ENCODE measurements at regions not wholly inside any gene's neighbourhood (a gene's known extent, or its start where the extent isn't known, plus 50 kb on each side); places are given as distances from the start of the nearest gene placed in this dataset.
A peak's percentile ranks its signal among the peaks of the same experiment; 100 is the strongest.

GRCh38 chr2:2672249-2672648 is 341.2 kb upstream of the MYT1L start:
- no peak for DNase-seq

- DNase-seq, result no peak
Measured at GRCh38 chr2:2671826-2672225, 340.8 kb upstream of the MYT1L start.

DNA sequence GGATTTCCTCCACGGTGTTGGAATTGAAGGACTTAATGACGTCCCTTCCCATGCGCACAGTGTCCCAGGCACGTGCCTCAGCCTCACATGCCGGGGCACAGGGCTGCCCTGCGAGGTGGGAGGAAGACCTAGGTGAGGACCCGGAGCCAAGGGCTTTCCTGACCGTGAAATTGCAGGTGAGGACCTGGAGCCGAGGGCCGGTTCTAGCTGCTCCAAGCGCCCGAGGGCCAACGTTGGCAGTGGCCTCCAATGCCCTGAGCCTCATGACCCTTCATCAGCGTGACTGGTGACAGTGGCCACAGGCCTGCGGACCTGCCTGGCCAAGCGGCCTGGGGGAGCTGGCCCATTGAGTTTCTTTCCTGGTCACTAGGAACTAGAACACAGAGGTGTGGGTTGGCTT is 338.2 kb upstream of the MYT1L start:
- no peak for DNase-seq

- DNase-seq, result no peak
Measured at GRCh38 chr2:2668681-2669265, 337.7 kb upstream of the MYT1L start.

- DNase-seq, result no peak
Measured at GRCh38 chr2:2667690-2668089, 336.6 kb upstream of the MYT1L start.

DNA sequence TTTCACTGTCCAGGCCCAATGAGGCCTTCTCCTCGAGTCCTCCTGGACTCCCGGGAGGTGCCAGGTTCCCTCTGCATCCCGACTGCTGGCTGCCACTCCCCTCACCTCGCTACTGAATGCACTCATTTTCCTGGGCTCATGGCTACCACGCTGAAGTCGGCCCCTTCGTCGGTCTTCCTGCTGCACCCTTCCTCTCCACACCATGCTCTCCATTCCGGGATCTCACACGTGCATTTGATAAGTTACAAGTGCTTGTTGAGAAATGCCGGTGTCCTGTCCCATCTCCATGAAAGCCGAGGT is 334.7 kb upstream of the MYT1L start:
- no peak for DNase-seq

- DNase-seq, result peak; percentile 35
Measured at GRCh38 chr2:2664989-2665833, 334.1 kb upstream of the MYT1L start.

DNA sequence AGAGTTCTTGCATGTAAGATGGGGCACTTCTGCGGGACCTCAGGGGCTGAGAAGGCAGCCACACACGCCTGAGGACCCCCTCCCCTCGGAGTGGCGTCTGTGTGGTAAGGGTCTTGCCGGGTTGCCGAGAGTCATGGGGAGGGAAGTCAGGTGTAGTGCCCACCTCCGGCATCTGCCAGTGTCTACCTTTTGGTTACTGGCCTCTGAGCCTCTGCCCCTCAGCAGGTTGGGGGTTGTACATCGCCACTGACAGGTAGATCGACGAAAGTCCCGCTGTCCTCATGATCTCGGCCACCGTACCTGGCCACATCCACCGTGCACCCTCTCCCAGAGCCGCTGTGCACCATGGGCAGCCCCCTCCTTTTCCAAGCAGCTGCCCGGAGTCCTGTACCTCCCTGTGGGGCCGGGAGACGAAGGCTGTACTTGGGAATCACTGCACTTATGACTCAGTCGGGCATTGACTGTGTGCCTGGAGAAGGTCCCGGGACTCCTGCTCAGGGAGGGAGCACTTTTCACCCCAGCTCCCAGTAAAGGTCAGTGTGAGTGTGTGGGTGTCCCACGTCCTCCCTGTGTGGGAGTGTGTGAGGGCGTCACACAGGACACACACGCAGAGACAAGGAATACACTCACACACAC is 332.4 kb upstream of the MYT1L start:
- DNase-seq, result no peak

DNA sequence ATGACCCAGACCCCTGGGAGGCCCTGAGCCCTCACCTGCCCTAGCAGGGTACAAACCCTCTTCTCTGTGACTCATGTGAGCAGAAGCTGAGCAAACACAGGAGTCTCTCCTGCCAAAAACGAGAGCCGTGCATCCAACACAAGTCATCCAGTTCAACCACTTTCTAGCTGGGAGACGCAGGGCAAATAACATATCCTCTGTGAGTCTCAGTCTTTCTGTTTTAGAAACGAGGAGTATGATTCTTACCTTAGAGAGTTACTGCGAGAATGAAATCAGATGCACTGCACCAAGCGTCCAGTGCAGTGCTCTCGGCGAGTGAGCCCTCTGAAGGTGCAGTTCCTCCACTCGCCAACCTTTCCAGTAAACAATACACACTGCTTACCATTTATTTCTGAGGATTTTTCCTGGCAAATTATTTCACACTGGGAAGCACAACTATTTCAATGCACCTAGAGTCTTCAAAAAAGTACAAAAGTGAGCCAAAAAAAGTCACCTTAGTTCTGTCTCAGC is 331.8 kb upstream of the MYT1L start:
- no peak for DNase-seq

DNA sequence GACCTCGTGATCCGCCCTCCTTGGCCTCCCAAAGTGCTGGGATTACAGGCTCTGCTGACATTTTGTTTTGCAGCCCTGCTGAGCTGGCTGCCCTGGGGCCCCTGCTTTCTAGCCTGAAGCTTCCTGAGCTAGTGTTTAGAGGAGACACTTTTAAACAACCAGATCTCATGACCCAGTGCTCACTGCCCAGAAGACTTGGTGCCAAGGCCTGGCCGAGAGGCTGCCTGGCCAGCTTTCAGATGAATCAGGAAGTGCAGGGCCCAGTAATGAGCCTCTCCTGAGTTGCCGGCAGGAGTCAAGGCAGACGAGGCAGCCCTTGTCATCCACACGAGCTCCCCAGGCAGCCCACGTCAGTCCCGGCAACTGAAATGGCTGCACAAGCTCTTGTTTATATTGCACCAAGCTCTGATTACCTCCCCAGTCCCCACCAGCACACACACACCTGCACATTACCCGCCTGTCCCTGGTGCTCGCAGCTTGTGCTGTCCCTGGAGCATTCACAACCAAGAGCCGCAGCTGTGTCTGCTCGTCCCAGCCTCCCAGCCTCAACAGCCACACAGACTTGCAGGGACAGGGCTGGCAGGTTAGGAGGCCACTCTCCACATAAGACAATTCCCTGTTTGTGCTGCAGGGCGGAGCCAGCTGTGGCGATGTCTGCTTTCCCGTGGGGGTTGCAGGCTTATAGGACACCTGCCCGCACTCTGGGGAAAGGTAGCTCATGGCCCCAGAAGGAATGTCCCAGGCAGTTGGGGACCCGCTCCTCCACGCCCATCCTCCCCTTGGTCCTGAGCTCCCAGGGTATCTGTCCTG is 331.2 kb upstream of the MYT1L start:
- DNase-seq, result no peak

GRCh38 chr2:2660789-2661355 is 329.8 kb upstream of the MYT1L start:
- DNase-seq, result no peak

GRCh38 chr2:2657121-2657962 is 326.3 kb upstream of the MYT1L start:
- no peak for DNase-seq

- no peak for DNase-seq
Measured at GRCh38 chr2:2656115-2657011, 325.3 kb upstream of the MYT1L start.

GRCh38 chr2:2655453-2656114 is 324.5 kb upstream of the MYT1L start:
- no peak for DNase-seq

DNA sequence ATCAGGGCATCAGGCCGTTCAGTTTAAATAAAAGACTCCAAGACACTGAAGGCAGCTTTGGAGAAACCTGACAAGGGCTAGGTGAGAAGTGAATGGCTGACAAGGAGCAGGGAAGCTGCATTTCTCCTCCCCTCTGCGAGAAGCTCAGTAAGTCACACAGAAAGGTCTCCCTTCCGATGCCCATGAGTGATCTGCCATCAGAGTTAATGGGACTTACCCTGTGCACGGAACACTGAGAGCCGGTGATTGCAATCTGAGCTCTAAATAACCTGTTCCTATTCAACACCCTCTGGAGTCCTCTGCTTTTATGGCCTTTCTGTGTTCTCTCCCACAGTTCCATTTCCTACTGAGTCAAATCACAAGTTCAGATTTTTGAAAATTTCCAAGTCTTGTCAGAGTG is 322.2 kb upstream of the MYT1L start:
- DNase-seq, result peak; percentile 52

DNA sequence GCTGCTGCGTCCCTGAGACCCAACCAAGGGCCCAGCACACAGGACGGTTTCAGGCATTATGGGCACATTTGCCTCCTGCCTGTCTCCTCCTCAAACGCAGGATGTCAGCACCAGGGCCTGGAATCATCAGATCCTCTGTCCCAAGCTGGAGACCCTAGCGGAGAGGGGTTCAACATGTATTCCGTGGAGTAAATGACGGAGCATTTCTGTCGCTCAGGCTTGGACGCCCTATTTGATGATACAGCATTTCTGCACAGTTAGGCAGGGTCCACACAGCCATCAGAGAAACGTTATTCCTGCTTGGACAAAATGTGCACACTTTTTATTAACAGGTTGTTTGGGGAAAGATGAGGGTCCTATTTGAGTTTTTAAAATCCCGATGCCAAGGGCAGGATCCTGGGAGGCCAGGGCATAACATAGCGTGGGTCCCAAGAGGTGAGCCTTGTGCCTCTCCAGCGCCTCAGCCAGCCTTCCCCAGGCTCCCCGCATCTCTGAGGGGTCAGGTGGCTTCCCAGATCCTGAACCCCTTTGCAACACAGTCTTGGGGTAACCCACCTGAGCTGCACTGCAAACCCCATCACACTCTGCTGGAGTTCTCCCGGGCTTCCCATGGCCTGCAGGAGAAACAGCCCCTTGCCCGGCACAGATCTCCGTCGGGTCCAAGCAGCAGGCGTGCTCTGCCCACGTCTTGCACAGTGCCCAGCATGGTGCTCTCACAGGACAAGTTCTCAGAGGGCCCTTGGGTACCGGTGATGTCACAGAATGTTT is 319.7 kb upstream of the MYT1L start:
- DNase-seq, result no peak

DNA sequence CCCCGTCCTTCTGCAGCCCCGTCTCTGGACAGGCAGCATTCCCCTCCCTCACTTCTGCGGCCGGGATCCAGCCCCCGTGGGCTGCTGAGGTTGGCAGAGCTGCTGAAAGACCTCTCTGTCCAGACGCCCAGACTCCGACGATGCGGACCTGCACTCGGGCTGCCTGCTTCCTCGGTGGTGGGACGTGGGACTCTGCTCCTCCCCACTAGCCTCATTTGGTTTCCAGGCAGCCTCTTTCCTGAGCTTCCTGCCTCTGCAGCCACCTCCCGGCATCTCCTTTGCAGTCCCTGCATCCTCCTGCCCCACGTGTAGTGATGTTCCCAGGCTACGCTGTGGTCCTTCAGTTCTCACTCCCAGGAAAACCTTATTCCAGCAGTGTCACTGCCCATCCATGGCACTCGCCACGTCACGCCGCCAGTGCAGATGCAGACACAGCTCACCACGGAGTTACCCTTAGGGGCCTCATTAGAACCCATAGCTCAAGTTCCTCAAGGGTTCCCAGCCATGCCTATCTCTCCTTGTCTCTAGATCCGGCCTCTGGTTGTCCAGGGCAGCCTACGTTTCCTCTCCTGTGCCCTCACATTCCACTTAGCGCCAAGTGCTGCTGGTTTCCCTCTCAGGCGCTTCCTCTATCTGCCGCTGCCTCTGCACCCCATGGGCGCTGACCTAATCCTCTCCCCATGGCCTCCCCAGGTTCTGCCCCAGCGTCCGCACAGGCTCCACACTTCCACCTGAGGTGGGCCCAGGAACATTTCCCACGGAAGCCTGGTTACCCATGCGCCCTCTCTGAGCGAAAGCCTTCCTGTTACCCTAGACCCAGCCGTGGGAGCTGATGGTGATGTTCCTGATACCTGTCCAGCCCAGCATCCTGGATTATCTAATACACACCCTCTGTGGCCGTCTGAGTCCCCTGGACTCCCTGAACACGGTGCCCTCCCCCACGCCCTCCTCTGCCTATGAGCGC is 318.3 kb upstream of the MYT1L start:
- DNase-seq, result no peak

- DNase-seq, result no peak
Measured at GRCh38 chr2:2648094-2648493, 317.0 kb upstream of the MYT1L start.

Data from NCI-H1694 treated with DMSO at 0.1 percent for 48 hours (cell line).